OCI-LY7 (cell line): ENCODE measurements at regions not wholly inside any gene's neighbourhood (a gene's known extent, or its start where the extent isn't known, plus 50 kb on each side); places are given as distances from the start of the nearest gene placed in this dataset.

Source experiments
- EZH2phosphoT487 ChIP-seq: fragments of 200-600 bp; sonication (generic); IDR thresholded peaks from 2 replicates; pipeline ENCODE4 v1.6.1; 2018; ENCODE audit warnings: low read depth, borderline replicate concordance, mild to moderate bottlenecking, mixed run types, antibody characterized with exemption, low read length, moderate library complexity, mixed read lengths
- TF ChIP-seq, protein P1 (sequence below): fragments of 200-600 bp; sonication (generic); conservative IDR thresholded peaks from 2 replicates; pipeline ENCODE4 v1.5.1; 2014; ENCODE audit warnings: mild to moderate bottlenecking, antibody characterized with exemption, low read length, moderate library complexity, mixed read lengths

DNA sequence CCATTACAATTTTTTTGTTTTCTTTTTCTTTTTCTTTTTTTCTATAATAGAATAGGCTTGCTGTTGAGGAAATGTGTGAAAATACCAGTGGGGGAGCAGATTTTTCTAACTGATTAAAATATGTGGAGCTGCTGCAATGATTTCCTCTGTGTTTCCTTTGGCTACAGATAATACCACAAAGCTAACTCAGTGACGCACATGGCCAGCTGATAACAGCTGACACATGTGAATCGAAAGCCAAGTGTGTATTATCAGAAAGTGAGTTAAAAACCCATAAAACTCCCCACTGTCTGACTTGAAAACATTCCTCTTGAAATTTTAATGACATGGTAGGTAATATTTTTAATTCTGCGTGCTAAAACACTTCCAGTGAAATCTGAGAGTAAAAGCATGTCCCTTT is 70.8 kb upstream of the AHI1 start:
- TF ChIP-seq, protein P1, sequence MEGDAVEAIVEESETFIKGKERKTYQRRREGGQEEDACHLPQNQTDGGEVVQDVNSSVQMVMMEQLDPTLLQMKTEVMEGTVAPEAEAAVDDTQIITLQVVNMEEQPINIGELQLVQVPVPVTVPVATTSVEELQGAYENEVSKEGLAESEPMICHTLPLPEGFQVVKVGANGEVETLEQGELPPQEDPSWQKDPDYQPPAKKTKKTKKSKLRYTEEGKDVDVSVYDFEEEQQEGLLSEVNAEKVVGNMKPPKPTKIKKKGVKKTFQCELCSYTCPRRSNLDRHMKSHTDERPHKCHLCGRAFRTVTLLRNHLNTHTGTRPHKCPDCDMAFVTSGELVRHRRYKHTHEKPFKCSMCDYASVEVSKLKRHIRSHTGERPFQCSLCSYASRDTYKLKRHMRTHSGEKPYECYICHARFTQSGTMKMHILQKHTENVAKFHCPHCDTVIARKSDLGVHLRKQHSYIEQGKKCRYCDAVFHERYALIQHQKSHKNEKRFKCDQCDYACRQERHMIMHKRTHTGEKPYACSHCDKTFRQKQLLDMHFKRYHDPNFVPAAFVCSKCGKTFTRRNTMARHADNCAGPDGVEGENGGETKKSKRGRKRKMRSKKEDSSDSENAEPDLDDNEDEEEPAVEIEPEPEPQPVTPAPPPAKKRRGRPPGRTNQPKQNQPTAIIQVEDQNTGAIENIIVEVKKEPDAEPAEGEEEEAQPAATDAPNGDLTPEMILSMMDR: no peak
- TF ChIP-seq EZH2phosphoT487: no peak
